Memory B cell (primary cell): ENCODE measurements at regions not wholly inside any gene's neighbourhood (a gene's known extent, or its start where the extent isn't known, plus 50 kb on each side); places are given as distances from the start of the nearest gene placed in this dataset.

Experiments
- ATAC-seq: fragments of 150-1000 bp; cut with Tn5 transposase; 2 replicates; pipeline ENCODE4 v1.10.0; 2021; ENCODE audit warnings: low read depth, mild to moderate bottlenecking, moderate library complexity
- DNase-seq, 2 donors: peaks; one replicate each; pipeline ENCODE4 v3.0.0; 2022; ENCODE audit warnings: low spot score in 2 of 2
- H3K27ac Mint-ChIP-seq: one replicate; pipeline ENCODE4 v1.8.0; 2022; ENCODE audit warnings: mild to moderate bottlenecking, moderate library complexity, mixed read lengths
- H3K27me3 Mint-ChIP-seq: one replicate; pipeline ENCODE4 v1.8.0; 2022; ENCODE audit warnings: mixed read lengths
- H3K36me3 Mint-ChIP-seq: one replicate; pipeline ENCODE4 v1.8.0; 2022; ENCODE audit warnings: mild to moderate bottlenecking, mixed read lengths
- H3K4me1 Mint-ChIP-seq: one replicate; pipeline ENCODE4 v1.8.0; 2022; ENCODE audit warnings: mixed read lengths
- H3K4me3 Mint-ChIP-seq: one replicate; pipeline ENCODE4 v1.8.0; 2022; ENCODE audit warnings: mild to moderate bottlenecking, moderate library complexity, mixed read lengths
- H3K9me3 Mint-ChIP-seq: one replicate; pipeline ENCODE4 v1.8.0; 2022; ENCODE audit warnings: mixed read lengths

DNA sequence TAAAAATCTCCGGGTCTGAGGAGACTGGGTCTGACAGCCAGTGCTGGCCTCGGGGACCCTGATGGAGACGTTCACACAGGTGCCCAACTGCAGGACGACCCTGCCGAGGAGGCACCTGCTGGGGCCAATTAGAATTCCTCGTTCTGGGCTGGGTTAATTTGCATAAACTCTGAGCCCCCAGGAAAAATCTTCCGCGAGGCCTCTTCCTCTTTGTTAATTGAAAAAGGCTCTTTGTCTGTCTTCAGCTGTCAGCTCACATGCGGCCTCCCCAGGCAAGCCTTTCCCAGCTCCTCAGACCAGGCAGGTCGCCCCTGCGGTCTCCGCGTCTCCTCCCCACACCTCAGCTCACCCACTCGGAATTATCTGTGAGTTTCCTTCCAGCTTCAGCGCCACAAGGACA lies 400.2 kb downstream of the SEC14L1 start:
- Mint-ChIP-seq H3K27ac (no peak overlapping the region), H3K36me3 (no peaks in the 10 kb centered on the region), H3K27me3 (peaks cover 16% of the 10 kb centered on the region), H3K4me1 (peaks cover 4% of the 10 kb centered on the region), H3K9me3 (no peaks in the 10 kb centered on the region), H3K4me3 (no peak overlapping the region)
- ATAC-seq (no peak), DNase-seq (no peak)

DNA sequence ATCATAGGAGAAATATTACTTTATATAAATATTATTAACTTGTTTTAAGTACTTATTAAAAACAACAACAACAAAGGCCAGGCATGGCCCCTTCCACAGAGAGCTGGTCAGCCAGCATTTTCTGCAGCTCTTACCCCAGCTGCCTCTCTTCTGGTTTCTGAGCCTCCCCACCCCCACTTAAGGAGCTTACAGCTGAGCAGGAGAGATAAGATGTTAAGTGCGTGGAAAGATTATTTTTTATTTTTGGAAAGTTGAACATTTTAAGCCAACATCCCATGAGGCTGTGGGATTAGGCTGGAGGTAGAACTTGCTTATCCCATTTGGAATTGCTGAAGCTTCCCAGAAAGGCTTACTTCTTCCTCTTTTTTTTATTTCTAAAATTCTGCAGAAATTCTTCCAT lies 401.2 kb downstream of the SEC14L1 start:
- peaks cover 4% of the 10 kb centered on the region for H3K4me1 Mint-ChIP-seq
- no peak overlapping the region for H3K4me3 Mint-ChIP-seq
- no peaks in the 10 kb centered on the region for H3K36me3 Mint-ChIP-seq
- no peaks in the 10 kb centered on the region for H3K9me3 Mint-ChIP-seq
- DNase-seq (no peak), ATAC-seq (no peak)
- H3K27ac Mint-ChIP-seq, result no peak overlapping the region
- peaks cover 18% of the 10 kb centered on the region for H3K27me3 Mint-ChIP-seq

DNA sequence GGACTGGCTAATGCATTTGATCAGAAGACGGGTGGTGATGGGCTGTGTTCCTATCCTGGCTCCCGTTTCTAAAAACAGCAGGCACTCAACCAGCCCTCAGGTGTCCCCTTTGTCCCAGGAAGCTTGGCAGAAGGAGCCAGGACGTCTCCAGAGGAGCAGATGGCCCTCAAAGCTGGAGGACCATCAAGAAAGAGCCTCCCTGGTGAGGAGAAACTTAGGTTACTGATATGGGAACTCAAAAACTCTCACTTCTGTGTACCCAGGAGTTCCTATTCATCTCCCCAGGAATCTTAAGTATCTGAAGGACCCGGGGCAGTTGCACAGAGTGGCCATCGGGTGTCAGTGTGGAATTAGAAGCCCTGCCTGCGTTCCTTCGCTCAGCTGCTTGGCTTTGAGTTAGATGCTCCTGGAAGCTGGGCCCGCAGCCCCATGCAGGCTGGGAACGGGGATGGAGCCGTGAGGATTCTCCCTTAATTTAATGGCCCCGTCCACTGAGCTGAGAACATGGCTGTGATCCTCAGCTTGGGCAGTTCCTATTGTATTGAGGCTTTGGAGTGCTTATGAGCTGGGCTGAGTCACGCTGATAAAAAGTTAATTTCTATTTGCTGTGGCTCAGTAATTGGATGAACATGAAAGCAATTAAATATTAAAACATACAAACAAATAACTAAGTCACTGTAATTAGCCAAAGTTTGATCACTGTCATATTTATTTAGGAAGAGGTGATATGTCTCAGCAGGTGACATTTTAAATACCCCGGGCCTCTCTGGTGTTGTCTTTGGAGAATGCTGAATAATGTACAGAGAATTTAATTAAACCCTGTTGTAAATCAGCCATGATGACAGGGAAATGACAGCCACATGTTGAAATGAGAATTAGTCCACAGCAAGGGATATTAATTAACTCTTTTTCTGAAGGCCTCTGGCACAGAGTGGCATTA lies 402.1 kb downstream of the SEC14L1 start:
- peaks cover 17% of the 10 kb centered on the region for H3K27me3 Mint-ChIP-seq
- ATAC-seq (peak; percentile 81), DNase-seq (peak; percentile 33 to 59)
- H3K9me3 Mint-ChIP-seq, result no peaks in the 10 kb centered on the region
- H3K36me3 Mint-ChIP-seq, result no peaks in the 10 kb centered on the region
- peaks cover 4% of the 10 kb centered on the region for H3K4me1 Mint-ChIP-seq
- no peak overlapping the region for H3K27ac Mint-ChIP-seq
- no peak overlapping the region for H3K4me3 Mint-ChIP-seq

DNA sequence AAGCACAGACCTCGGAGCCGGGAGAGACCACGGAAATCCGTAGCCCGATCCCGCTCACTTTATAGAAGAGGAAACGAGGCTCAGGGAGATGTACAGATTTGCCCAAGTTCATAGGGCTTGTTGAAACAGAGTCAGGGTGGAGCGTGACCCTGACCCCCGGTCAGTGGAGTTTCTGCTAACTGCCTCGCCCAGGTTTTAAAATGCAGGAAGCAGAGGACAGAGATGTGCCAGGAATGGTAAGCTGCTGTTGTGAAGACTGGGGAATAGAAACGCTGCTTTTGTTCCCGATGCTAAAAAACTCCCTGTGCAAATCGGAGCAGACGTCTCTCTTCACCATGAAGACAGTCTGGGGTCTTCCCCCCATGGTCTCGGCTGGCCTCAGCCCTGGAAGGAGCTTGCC lies 403.0 kb downstream of the SEC14L1 start:
- DNase-seq (no peak), ATAC-seq (no peak)
- Mint-ChIP-seq H3K4me3 (no peak overlapping the region), H3K4me1 (peaks cover 4% of the 10 kb centered on the region), H3K27ac (no peak overlapping the region), H3K36me3 (no peaks in the 10 kb centered on the region), H3K9me3 (no peaks in the 10 kb centered on the region), H3K27me3 (peaks cover 14% of the 10 kb centered on the region)

DNA sequence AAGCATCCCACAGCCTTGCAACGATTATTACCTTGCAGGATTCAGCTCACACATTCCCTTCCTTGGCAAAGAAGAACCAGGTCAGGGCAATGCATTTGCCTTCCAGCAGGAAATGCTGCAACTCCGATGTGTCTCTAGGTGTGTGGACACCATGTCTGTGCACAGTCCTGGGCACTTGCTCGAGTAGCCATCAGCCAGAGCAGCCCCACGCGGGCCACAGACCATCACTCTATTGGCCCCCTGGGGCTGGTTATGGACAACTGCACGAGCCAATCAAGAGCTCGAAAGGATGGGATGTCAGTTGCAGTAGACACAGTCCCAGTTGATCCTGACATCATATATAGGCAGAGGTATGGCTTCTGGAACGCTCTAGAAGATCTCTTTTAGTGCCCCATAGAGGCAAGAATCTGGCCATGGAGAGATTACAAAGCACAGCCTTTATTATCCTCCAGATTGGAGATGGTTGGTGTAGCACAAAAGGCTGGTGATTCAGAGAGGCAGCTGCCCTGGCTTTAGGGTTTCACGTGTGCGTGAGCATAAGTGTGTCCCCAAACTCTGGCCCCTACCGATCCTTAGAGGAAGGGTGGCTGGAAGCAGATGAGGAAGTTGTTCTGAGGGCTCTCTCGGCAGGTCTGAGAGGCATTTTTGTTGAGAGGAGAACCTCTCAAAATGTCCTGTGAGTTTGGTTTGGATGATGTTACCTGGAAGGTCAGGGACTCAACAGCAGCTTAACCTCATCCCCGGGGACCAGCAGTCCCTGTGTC lies 403.8 kb downstream of the SEC14L1 start:
- Mint-ChIP-seq H3K4me3 (no peak overlapping the region), H3K27ac (no peak overlapping the region), H3K4me1 (peaks cover 4% of the 10 kb centered on the region)

DNA sequence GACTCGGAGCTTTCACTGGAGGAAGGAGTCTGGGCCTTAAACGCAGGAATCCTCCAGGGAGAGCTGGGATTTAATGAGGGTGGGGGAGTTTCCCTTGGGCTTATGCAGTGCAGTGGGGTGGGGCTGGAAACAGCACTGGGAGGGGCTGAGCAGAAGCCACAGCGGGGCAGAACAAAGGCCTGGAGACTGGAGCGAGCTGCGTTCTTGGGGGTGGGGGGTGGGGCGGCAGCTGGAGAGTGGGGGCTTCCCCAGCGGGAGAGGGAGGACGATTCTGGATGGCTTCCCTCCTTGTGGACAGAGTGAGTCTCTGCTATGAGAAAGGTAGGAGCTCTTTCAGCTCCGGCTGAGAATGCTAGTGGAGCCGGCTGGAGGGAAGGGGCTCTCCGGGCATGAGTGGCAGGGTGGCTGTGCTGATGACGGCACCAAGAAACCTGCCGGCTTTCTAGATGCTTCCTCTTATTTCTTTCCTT lies 406.0 kb downstream of the SEC14L1 start:
- ATAC-seq (no peak), DNase-seq (no peak)
- Mint-ChIP-seq H3K27me3 (peaks cover 8% of the 10 kb centered on the region), H3K4me3 (no peak overlapping the region), H3K36me3 (no peaks in the 10 kb centered on the region), H3K9me3 (no peaks in the 10 kb centered on the region), H3K4me1 (peaks cover 2% of the 10 kb centered on the region), H3K27ac (no peak overlapping the region)

More for the DNA sequence above, 403.8 kb downstream of the SEC14L1 start:
- H3K9me3 Mint-ChIP-seq, result no peaks in the 10 kb centered on the region
- H3K27me3 Mint-ChIP-seq, result peaks cover 14% of the 10 kb centered on the region
- no peak for ATAC-seq
- H3K36me3 Mint-ChIP-seq, result no peaks in the 10 kb centered on the region
- DNase-seq, result no peak

DNA sequence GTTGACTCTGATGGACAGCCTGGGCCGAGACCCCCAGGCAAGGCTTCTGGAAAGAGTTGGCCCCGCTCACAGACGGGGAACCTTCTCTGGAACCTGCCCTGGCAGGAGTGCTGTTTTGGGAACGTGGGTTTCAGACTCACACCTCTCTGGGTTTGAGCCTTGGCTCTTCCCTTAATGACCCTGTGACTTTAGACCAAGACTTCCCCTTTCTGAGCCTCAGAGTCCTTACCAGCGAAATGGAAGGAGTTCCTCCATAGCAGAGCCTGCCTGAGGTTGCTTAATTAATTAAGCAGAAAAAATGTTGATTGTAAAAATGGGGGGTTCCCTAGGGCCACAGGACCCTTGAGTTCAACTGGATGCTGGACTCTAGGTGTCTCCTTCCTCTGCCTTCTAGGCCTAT lies 408.2 kb downstream of the SEC14L1 start:
- Mint-ChIP-seq H3K27me3 (peaks cover 10% of the 10 kb centered on the region), H3K9me3 (no peaks in the 10 kb centered on the region), H3K36me3 (no peaks in the 10 kb centered on the region), H3K27ac (no peak overlapping the region), H3K4me3 (no peak overlapping the region), H3K4me1 (peaks cover 6% of the 10 kb centered on the region)
- DNase-seq, result no peak
- ATAC-seq, result peak; percentile 62

DNA sequence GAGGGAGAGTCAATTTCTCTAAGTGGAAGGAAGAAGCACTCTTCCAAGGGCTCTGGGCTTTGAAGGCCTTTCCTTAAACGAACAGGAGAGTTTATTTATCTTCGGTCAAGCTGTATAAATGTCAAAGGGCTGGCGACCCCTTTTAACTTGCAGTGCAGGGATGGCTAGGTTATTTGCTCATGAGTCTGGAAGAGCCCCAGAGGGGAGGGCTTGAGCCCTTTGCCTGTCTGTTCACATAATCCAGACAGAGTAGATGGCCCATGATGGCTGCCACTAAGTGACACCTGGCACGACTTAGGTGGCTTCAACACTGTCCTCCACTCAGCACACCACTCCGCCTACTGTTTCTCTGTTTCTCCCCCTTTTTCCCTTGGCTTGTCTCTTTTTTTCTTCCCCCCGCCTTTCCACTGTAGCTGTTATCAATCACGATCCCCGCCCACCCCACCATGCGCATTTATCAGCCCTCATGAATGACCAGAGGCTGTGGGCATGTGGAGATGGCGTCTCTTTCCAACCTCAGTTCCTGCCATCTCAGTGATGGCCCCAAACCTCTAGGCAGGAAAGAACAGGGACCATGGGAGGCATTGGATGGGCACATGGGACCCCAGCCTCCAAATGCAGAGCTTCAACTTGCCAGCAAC lies 408.7 kb upstream of the TNRC6C start:
- H3K36me3 Mint-ChIP-seq, result no peaks in the 10 kb centered on the region
- H3K4me1 Mint-ChIP-seq, result peaks cover 6% of the 10 kb centered on the region
- ATAC-seq (no peak), DNase-seq (no peak)
- H3K4me3 Mint-ChIP-seq, result no peak overlapping the region
- H3K27ac Mint-ChIP-seq, result no peak overlapping the region
- H3K9me3 Mint-ChIP-seq, result no peaks in the 10 kb centered on the region
- H3K27me3 Mint-ChIP-seq, result peaks cover 9% of the 10 kb centered on the region

DNA sequence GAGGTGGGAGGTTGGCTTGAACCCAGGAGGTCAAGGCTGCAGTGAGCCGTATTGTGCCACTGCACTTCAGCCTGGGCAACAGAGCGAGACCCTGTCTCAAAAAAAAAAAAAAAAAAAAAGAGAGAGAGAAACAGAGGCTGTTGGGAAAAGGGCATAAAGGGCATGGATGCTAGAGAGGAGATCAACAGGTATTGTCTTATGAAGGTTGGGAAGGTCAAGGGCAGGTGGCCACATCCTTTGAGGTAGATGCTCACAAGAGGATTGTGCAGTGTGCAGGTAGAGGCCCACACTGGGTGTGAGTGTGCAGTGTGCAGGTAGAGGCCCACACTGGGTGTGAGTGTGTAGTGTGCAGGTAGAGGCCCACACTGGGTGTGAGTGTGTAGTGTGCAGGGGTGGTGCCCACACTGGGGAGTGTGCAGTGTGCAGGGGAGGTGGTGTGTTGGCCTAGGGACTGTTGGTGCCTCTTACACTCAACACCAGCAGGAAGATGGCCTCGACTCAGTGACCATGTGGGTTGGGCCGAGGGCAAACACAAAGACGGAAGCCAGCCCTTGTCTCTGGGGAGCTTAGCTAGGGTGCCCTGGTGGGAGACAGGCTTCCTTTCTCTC lies 404.9 kb upstream of the TNRC6C start:
- Mint-ChIP-seq H3K27ac (no peak overlapping the region), H3K27me3 (peaks cover 9% of the 10 kb centered on the region), H3K4me1 (peaks cover 6% of the 10 kb centered on the region), H3K36me3 (no peaks in the 10 kb centered on the region), H3K4me3 (no peak overlapping the region), H3K9me3 (no peaks in the 10 kb centered on the region)
- ATAC-seq (no peak), DNase-seq (no peak)

DNA sequence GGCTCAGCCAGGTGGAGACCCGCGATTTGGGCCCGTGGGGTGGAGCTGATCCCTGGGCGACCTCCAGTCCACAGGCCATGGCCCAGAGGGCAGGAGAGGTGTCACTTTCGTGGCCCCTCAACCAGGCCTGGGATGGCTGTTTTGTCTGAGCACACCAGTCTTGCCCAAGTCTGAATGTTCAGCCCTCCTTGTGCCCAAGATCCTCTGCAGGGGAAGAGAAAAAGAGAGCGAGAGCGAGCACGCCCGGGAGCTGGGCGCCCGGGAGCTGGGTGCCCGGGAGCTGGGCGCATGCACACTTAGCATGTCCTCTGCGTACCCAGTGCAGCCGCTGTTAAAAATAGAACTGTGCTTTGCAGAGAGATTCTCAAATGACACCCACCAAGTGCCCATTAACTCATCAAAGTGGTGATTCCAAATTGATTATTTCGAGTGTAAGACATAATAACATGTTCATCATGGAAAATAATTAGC lies 403.3 kb upstream of the TNRC6C start:
- H3K9me3 Mint-ChIP-seq, result no peaks in the 10 kb centered on the region
- no peaks in the 10 kb centered on the region for H3K36me3 Mint-ChIP-seq
- no peak overlapping the region for H3K27ac Mint-ChIP-seq
- no peak overlapping the region for H3K4me3 Mint-ChIP-seq
- H3K4me1 Mint-ChIP-seq, result peaks cover 6% of the 10 kb centered on the region
- DNase-seq (no peak), ATAC-seq (no peak)
- H3K27me3 Mint-ChIP-seq, result peaks cover 12% of the 10 kb centered on the region

DNA sequence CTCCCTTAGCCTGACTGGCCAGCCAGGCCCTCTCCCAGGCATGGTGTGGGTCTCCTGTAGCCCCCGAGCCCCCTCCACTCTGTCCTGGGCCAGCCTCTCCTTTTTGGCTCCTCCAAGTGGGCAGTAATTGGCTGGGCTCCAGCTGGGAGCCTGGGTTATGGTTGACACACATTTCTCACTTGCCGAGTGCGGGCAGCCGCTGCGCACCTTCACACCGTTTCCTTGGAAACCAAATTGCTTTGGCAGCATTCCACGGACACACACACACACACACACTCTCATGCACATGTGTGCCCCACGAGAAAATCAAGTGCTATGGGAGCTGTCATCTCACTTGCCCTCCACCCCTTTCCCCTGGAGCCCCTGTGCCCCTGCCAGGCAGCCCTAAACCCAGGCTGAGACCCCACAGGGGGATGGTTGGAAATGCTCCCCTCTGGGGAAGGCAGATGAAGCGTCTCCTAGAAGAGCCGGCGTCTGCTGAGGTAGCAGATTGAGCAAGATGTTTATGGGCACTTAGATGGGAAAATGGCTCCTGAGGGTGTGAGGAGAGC lies 402.7 kb upstream of the TNRC6C start:
- H3K27me3 Mint-ChIP-seq, result peaks cover 12% of the 10 kb centered on the region
- H3K27ac Mint-ChIP-seq, result no peak overlapping the region
- no peak for DNase-seq
- no peak for ATAC-seq
- H3K4me3 Mint-ChIP-seq, result no peak overlapping the region
- no peaks in the 10 kb centered on the region for H3K9me3 Mint-ChIP-seq
- H3K36me3 Mint-ChIP-seq, result no peaks in the 10 kb centered on the region
- peaks cover 6% of the 10 kb centered on the region for H3K4me1 Mint-ChIP-seq

DNA sequence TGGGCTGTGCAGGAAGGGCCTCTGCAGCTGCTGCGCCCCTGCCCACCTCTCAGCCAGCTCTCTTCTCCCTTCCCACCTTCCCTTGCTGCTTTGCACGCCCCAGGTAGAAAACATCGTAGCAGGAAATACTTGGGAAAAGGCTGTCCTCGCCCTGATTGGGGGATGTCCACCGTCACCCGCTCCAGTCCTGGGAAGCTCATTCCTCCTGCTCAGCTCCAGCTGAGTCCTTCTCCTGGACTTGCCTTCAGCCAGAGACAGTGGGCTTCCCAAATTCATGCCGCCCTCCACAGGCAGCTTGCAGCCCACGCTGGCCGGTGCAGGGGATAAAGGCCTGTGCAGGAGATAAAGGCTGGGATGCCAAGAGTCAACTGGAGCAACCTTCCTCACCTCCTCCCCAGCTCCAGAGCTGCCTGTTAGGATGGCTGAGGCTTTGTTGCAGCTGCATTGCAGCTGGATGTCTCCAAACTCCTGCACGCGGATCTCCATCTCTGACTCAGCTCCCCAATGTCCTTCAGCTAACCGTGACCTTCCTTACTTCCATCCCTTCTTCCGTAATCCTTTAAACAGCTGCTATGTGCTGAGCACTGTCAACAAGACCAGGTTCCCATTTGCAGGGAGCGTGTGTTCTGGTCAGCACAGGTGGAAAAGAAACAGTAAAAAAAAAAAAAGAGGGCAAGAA lies 402.0 kb upstream of the TNRC6C start:
- no peak overlapping the region for H3K27ac Mint-ChIP-seq
- H3K4me3 Mint-ChIP-seq, result no peak overlapping the region
- peaks cover 12% of the 10 kb centered on the region for H3K27me3 Mint-ChIP-seq
- DNase-seq (no peak), ATAC-seq (no peak)
- peaks cover 4% of the 10 kb centered on the region for H3K4me1 Mint-ChIP-seq
- no peaks in the 10 kb centered on the region for H3K9me3 Mint-ChIP-seq
- H3K36me3 Mint-ChIP-seq, result no peaks in the 10 kb centered on the region
